Mucosa of descending colon (tissue), 3 donors: ENCODE measurements at regions not wholly inside any gene's neighbourhood (a gene's known extent, or its start where the extent isn't known, plus 50 kb on each side); places are given as distances from the start of the nearest gene placed in this dataset.

Source experiments
- ATAC-seq: fragments of 200-7000 bp; cut with Tn5 transposase; one replicate; pipeline ENCODE4 v1.9.1; 2020; ENCODE audit warnings: mild to moderate bottlenecking, moderate library complexity
- DNase-seq, 3 donors: peaks; one replicate each; pipeline ENCODE4 v3.0.0-alpha.2; 2020
- H3K36me3 ChIP-seq: fragments of 200-600 bp; one replicate; pipeline ENCODE4 v1.8.0; 2021; ENCODE audit warnings: low read depth, mild to moderate bottlenecking
- H3K4me1 ChIP-seq: fragments of 200-600 bp; one replicate; pipeline ENCODE4 v1.8.0; 2021; ENCODE audit warnings: low read depth, mild to moderate bottlenecking
- H3K4me3 ChIP-seq: fragments of 200-600 bp; one replicate; pipeline ENCODE4 v1.8.0; 2021; ENCODE audit warnings: mild to moderate bottlenecking
- H3K9me3 ChIP-seq: fragments of 200-600 bp; one replicate; pipeline ENCODE4 v1.8.0; 2021; ENCODE audit warnings: mild to moderate bottlenecking
- CTCF ChIP-seq: fragments of 200-600 bp; IDR thresholded peaks from one replicate; pipeline ENCODE4 v1.8.0; 2022; ENCODE audit warnings: antibody characterized with exemption, mild to moderate bottlenecking
- intact Hi-C, 2 donors: fragments of 100-400 bp; cut with DNase I in 1 of 2; cut with micrococcal nuclease in 1 of 2; formaldehyde crosslinking; loops; one replicate each; pipeline versions ENCODE4 v1.11.0 to v1.11.1; 2022; cut with DNase I, micrococcal nuclease
- donor health status: DM: no; HTN: no; CAD: no; lungs with moderate emphysema.
- donor health status: DM: no; HTN: no; CAD: no.
- donor health status: DM: no; HTN: yes; CAD: no.

DNA sequence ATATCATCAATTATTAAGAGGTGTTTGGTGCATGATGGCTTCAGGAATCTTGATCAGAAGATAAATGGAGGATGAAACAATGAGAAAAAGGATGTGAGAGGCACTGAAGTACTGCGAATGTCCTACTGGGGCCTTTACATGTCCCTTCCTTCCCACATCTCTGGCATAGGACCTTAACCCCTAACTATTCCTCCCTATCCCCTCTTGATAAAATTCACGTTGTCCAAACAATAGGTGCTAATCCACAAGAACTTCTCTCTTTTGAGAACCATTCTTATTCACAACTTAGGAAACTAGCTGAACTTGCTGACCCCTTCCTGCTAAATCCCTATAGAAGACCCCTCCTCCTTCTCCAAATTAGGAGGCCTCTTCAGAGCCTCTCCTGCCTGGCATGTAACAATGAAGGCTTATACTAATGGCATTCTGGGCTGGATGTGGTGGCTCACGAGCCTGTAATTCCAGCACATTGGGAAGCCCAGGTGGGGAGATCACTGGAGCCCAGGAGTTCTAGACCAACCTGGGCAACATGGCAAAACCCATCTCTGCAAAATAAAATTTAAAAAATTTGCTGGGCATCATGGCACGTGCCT lies 276.5 kb upstream of the SMARCA2 start:
- DNase-seq, result no peak
- intact Hi-C loops, result no loop called here
- TF ChIP-seq CTCF, result no peak
- Histone ChIP-seq H3K4me1 (no peaks in the 10 kb centered on the region), H3K9me3 (no peaks in the 10 kb centered on the region), H3K36me3 (no peaks in the 10 kb centered on the region), H3K4me3 (no peak overlapping the region)
- no peak for ATAC-seq

- TF ChIP-seq CTCF, result no peak
- DNase-seq, result no peak
- ATAC-seq, result no peak
- no peaks in the 10 kb centered on the region for H3K4me1 ChIP-seq
- intact Hi-C loops, result no loop called here
- no peak overlapping the region for H3K4me3 ChIP-seq
- no peaks in the 10 kb centered on the region for H3K9me3 ChIP-seq
- H3K36me3 ChIP-seq, result no peaks in the 10 kb centered on the region
Observed at GRCh38 chr9:1743121-1743960, 271.8 kb upstream of the SMARCA2 start.

- TF ChIP-seq CTCF, result no peak
- ATAC-seq (no peak), DNase-seq (no peak)
- intact Hi-C loops, result no loop called here
- Histone ChIP-seq H3K4me3 (no peak overlapping the region), H3K36me3 (no peaks in the 10 kb centered on the region), H3K4me1 (no peaks in the 10 kb centered on the region), H3K9me3 (no peaks in the 10 kb centered on the region)
Observed at GRCh38 chr9:1745980-1746379, 269.2 kb upstream of the SMARCA2 start.

DNA sequence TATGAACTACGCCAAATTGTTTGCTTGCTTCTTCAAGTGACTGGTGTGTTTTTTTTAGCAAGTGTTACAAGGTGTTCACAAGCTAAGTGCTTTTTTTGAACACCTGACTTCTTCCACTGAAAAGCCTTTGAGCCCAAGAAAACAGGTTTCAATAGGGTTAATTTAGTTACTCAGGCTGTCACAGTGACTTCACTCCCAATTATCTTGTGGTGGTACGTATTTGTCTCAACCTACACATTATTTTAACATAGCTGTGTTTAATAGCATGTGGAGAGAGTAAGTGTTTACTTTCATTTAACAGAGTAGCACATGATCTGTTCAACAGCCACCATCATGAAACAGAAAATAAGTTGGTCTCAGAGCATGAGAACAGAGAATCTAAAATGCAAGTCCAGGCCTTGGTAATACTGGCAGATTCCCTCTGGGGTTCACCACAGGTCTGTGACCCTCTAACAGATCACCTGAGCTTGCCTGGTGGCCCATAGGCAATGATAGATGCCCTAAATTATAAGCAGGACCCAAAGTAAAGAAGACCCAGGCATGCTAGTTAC lies 267.7 kb upstream of the SMARCA2 start:
- ATAC-seq (no peak), DNase-seq (no peak)
- intact Hi-C loops, result no loop called here
- TF ChIP-seq CTCF, result no peak
- Histone ChIP-seq H3K4me1 (no peaks in the 10 kb centered on the region), H3K36me3 (no peaks in the 10 kb centered on the region), H3K9me3 (no peaks in the 10 kb centered on the region), H3K4me3 (no peak overlapping the region)

DNA sequence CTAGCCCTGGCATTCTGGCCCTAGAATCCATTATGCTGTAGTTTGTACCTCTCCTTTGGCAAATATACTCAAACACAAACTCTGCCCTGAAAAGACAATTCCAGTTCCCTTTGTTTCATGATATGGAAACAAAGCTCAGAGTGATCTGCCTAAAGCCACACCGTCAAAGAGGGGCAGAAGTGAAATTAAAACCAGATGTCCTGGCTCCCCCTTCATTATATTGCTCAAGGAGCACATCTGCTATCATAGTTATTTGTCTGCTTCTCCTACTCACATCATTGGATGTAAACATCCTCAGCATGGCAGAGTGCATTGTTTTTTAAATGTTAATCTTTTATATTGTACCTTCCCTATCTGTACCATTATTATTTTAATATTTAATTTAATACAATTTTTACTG lies 266.7 kb upstream of the SMARCA2 start:
- H3K36me3 ChIP-seq, result no peaks in the 10 kb centered on the region
- intact Hi-C loops, result no loop called here
- no peaks in the 10 kb centered on the region for H3K4me1 ChIP-seq
- DNase-seq (no peak), ATAC-seq (no peak)
- TF ChIP-seq CTCF, result no peak
- H3K9me3 ChIP-seq, result no peaks in the 10 kb centered on the region
- H3K4me3 ChIP-seq, result no peak overlapping the region
